Karpas-422 (cell line): ENCODE measurements at regions not wholly inside any gene's neighbourhood (a gene's known extent, or its start where the extent isn't known, plus 50 kb on each side); places are given as distances from the start of the nearest gene placed in this dataset.

ENCODE experiments used
- DNase-seq: peaks from one replicate; pipeline ENCODE4 v3.0.0-alpha.2; 2015
- H2AFZ ChIP-seq: fragments of 200-600 bp; sonication (generic); 2 replicates; pipeline ENCODE4 v1.6.1; 2014; ENCODE audit warnings: antibody characterized with exemption, low read length, mixed read lengths
- H3K27ac ChIP-seq: fragments of 200-600 bp; sonication (generic); 2 replicates; pipeline ENCODE4 v1.5.1; 2014; ENCODE audit warnings: mild to moderate bottlenecking, low read length, moderate library complexity
- H3K27me3 ChIP-seq: fragments of 200-600 bp; sonication (generic); 2 replicates; pipeline ENCODE4 v1.6.1; 2014; ENCODE audit warnings: low read length, mixed read lengths
- H3K36me3 ChIP-seq: fragments of 200-600 bp; sonication (generic); 2 replicates; pipeline ENCODE4 v1.6.1; 2014; ENCODE audit warnings: low read length, mixed read lengths; ENCODE audit not compliant: insufficient read depth
- H3K4me1 ChIP-seq: fragments of 200-600 bp; sonication (generic); 2 replicates; pipeline ENCODE4 v1.6.1; 2014; ENCODE audit warnings: mild to moderate bottlenecking, low read length, mixed read lengths
- H3K4me2 ChIP-seq: fragments of 200-600 bp; sonication (generic); 2 replicates; pipeline ENCODE4 v1.6.1; 2014; ENCODE audit warnings: low read length, low read depth, mild to moderate bottlenecking; ENCODE audit not compliant: poor library complexity, severe bottlenecking
- H3K4me3 ChIP-seq: fragments of 200-600 bp; sonication (generic); 2 replicates; pipeline ENCODE4 v1.5.1; 2014; ENCODE audit warnings: mild to moderate bottlenecking, antibody characterized with exemption, low read length, mixed read lengths
- H3K79me2 ChIP-seq: fragments of 200-600 bp; sonication (generic); 2 replicates; pipeline ENCODE4 v1.6.1; 2014; ENCODE audit warnings: mild to moderate bottlenecking, low read length, mixed read lengths
- H3K9ac ChIP-seq: fragments of 200-600 bp; sonication (generic); 2 replicates; pipeline ENCODE4 v1.6.0; 2014; ENCODE audit warnings: low read length
- H3K9me2 ChIP-seq: fragments of 200-600 bp; sonication (generic), shearing (Covaris generic); replicated peaks from 2 replicates; pipeline ENCODE4 v1.6.0; 2014; ENCODE audit warnings: mild to moderate bottlenecking, low read length, moderate library complexity; ENCODE audit not compliant: insufficient read depth
- H3K9me3 ChIP-seq: fragments of 300-700, 200-600 bp; sonication (generic); 2 replicates; pipeline ENCODE4 v1.6.1; 2014; ENCODE audit warnings: low read length, mixed read lengths
- H4K20me1 ChIP-seq: fragments of 200-600 bp; sonication (generic); 2 replicates; pipeline ENCODE4 v1.6.1; 2014; ENCODE audit warnings: mild to moderate bottlenecking, antibody characterized with exemption, low read length, low read depth; ENCODE audit not compliant: insufficient read depth

DNA sequence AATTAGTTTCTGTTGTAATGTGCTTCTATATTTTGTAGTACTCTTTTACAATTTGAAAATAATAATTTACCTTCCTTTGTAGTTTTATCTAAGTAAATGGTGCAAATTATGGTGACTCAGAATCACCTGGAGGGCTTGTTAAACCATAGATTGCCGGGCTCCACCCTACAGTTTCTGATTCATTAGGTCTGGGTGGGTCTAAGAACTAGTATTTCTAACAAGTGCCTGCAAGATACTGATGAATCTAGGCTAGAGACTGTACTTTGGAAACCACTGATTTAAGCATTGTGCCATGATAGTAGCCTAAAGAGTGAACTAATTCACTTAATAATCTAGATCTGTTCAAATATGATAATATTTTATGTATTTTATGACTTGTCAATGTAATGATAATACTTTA, 437.4 kb upstream of the SPRY2 start:
- Histone ChIP-seq H3K36me3 (no peaks in the 10 kb centered on the region), H3K4me1 (no peaks in the 10 kb centered on the region)
- no peak for DNase-seq

GRCh38 chr13:80757694-80758093, 416.8 kb upstream of the SPRY2 start:
- no peaks in the 10 kb centered on the region for H3K27me3 ChIP-seq
- no peak overlapping the region for H2AFZ ChIP-seq
- no peak overlapping the region for H3K4me2 ChIP-seq
- DNase-seq: no peak
- no peaks in the 10 kb centered on the region for H3K36me3 ChIP-seq
- no peak overlapping the region for H3K4me3 ChIP-seq
- H3K9ac ChIP-seq: no peak overlapping the region
- no peaks in the 10 kb centered on the region for H3K9me2 ChIP-seq
- H3K27ac ChIP-seq: no peak overlapping the region
- H3K4me1 ChIP-seq: no peaks in the 10 kb centered on the region
- H3K9me3 ChIP-seq: peaks cover 14% of the 10 kb centered on the region
- no peaks in the 10 kb centered on the region for H4K20me1 ChIP-seq
- H3K79me2 ChIP-seq: no peaks in the 10 kb centered on the region

More for the DNA sequence above, 437.4 kb upstream of the SPRY2 start:
- Histone ChIP-seq H4K20me1 (no peaks in the 10 kb centered on the region), H3K9ac (no peak overlapping the region), H3K4me3 (no peak overlapping the region), H2AFZ (no peak overlapping the region), H3K27ac (no peak overlapping the region), H3K9me3 (peaks cover 23% of the 10 kb centered on the region), H3K27me3 (no peaks in the 10 kb centered on the region), H3K79me2 (no peaks in the 10 kb centered on the region), H3K4me2 (no peak overlapping the region), H3K9me2 (no peaks in the 10 kb centered on the region)

- no peaks in the 10 kb centered on the region for H3K9me2 ChIP-seq
- H3K9ac ChIP-seq: no peak overlapping the region
- no peak for DNase-seq
- H3K27me3 ChIP-seq: no peaks in the 10 kb centered on the region
- no peak overlapping the region for H2AFZ ChIP-seq
- no peak overlapping the region for H3K4me3 ChIP-seq
- no peaks in the 10 kb centered on the region for H3K4me1 ChIP-seq
- H3K9me3 ChIP-seq: peaks cover 14% of the 10 kb centered on the region
- no peak overlapping the region for H3K27ac ChIP-seq
- H3K79me2 ChIP-seq: no peaks in the 10 kb centered on the region
- no peaks in the 10 kb centered on the region for H4K20me1 ChIP-seq
- H3K4me2 ChIP-seq: no peak overlapping the region
- no peaks in the 10 kb centered on the region for H3K36me3 ChIP-seq
Measured at GRCh38 chr13:80755910-80756309, 415.0 kb upstream of the SPRY2 start.

DNA sequence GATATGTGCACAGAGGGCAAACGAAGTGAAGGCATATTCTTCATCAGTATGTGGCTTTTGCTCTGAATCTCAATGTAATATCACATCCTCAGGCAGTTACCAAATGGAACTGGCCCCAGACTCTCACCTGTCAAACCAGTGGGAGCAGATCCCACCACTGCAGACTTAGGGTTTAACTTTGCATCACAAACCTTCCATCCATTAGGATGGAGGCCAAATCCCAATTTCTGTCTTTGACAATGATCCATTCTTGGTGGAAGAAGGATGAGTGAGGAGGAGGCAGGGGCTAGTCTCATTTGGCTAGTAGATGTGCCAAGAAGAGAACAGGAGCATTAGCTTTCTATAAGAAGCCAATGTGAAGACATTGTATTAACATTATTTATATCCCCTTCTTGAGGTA, 413.5 kb upstream of the SPRY2 start:
- Histone ChIP-seq H3K36me3 (no peaks in the 10 kb centered on the region), H3K9ac (no peak overlapping the region), H3K79me2 (no peaks in the 10 kb centered on the region), H4K20me1 (no peaks in the 10 kb centered on the region), H3K27ac (no peak overlapping the region), H3K9me3 (peaks cover 22% of the 10 kb centered on the region), H3K4me3 (no peak overlapping the region), H3K27me3 (no peaks in the 10 kb centered on the region), H3K9me2 (no peaks in the 10 kb centered on the region), H3K4me2 (no peak overlapping the region), H2AFZ (no peak overlapping the region), H3K4me1 (no peaks in the 10 kb centered on the region)
- no peak for DNase-seq

DNA sequence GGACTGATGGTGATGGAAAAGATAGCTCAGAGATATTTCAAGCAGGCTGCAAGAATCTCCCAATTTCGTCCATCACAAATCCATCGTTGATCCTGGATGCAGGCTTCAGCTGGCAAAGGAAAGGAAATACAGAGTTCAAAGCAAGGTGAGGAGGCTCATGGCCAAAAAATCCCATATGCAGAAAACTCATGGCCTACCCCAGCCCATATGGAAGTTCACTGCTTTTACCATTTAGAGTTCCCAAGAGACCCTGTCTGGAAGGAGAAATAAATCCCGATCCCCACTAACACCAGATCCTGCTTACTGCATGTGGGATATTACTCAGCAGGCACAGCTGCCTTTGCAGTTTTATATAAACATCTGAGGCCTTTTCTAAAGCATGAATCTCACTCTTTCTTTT, 412.9 kb upstream of the SPRY2 start:
- H3K9me3 ChIP-seq: peaks cover 26% of the 10 kb centered on the region
- H2AFZ ChIP-seq: no peak overlapping the region
- H3K4me1 ChIP-seq: no peaks in the 10 kb centered on the region
- no peak overlapping the region for H3K4me2 ChIP-seq
- no peak for DNase-seq
- H3K9ac ChIP-seq: no peak overlapping the region
- H3K9me2 ChIP-seq: no peaks in the 10 kb centered on the region
- no peak overlapping the region for H3K4me3 ChIP-seq
- H4K20me1 ChIP-seq: no peaks in the 10 kb centered on the region
- no peaks in the 10 kb centered on the region for H3K79me2 ChIP-seq
- H3K27me3 ChIP-seq: no peaks in the 10 kb centered on the region
- H3K36me3 ChIP-seq: no peaks in the 10 kb centered on the region
- no peak overlapping the region for H3K27ac ChIP-seq

DNA sequence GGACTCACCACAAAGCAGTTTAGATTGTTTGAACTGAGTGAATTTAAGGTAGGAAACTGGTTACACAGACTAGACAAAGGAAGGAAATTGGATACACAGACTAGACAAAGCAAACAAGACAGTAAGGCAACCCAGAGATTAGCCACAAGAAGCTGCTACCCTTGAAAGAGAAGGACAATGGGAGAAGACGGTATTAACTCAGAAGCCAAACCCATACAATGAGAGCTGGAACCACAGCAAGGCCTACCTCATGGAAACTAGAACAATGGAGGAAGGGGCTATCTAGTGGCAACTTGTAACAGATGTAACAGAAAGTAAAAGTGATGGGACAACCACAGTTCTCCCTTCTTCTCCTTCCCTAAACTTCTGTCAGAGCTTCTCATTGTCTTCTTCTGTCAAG, 410.9 kb upstream of the SPRY2 start:
- Histone ChIP-seq H3K4me1 (no peaks in the 10 kb centered on the region), H3K27ac (no peak overlapping the region), H3K4me2 (no peak overlapping the region), H4K20me1 (no peaks in the 10 kb centered on the region), H3K4me3 (no peak overlapping the region), H2AFZ (no peak overlapping the region), H3K9me2 (no peaks in the 10 kb centered on the region), H3K79me2 (no peaks in the 10 kb centered on the region), H3K9me3 (peaks cover 28% of the 10 kb centered on the region), H3K36me3 (no peaks in the 10 kb centered on the region), H3K27me3 (no peaks in the 10 kb centered on the region), H3K9ac (no peak overlapping the region)
- no peak for DNase-seq

DNA sequence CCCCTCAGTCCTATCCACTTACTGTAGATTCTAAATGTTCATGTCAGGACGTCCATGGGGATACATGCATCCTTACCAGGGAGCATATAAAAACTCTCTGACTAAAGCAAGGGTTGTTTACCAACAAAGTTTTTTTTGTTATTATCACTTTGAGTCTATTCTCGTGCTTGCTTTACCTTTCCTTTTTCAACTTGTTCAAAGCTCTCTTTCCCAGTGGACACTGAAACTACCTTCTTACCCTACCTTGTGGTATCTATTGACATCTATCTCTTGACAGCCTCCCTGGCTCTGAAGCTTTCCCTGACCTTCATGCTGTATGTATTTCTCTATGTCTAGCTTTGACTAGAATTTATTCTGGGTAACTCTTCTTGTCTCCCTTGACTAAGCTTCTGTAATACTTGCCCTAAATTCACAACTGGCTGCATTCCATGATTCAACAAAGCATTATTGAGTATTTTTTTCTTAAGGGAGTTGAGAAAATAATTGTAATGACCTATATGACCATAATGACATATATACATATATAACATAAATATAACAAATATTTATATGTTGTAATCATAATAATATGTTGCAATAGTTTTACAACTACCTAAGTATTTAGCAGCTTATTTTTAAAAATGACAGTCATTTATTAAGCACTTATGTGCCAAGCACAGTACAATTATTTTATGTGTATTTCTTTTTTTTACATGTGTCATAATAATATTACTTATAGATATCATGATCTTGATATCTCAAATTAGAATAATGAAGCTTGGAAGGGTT, 403.4 kb upstream of the SPRY2 start:
- Histone ChIP-seq H2AFZ (no peak overlapping the region), H3K4me3 (no peak overlapping the region), H3K79me2 (no peaks in the 10 kb centered on the region), H3K27ac (no peak overlapping the region), H3K9ac (no peak overlapping the region), H3K36me3 (no peaks in the 10 kb centered on the region), H3K27me3 (no peaks in the 10 kb centered on the region), H3K4me1 (no peaks in the 10 kb centered on the region), H3K4me2 (no peak overlapping the region), H4K20me1 (no peaks in the 10 kb centered on the region), H3K9me3 (peaks cover 48% of the 10 kb centered on the region), H3K9me2 (no peaks in the 10 kb centered on the region)
- DNase-seq: no peak

DNA sequence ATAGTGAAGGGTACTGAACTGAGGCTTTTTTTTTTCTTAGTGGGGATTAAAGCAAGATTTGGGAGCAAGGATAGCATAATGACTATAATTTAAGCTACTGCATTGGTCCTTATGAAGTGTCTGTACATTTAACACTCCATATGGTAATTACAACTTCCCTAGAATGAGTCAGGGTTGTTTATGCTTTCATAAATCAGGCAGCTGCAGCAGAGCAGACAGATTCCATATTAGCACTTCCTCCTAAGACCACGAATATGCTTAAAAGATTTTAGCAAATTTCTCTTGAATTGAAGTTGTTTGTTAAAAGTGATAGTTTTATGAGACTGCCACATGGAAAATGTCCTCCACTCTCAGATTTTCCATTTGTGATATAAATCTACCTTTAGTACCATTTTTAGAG, 401.1 kb upstream of the SPRY2 start:
- Histone ChIP-seq H3K79me2 (no peaks in the 10 kb centered on the region), H3K4me2 (no peak overlapping the region), H3K9ac (no peak overlapping the region)

More for the DNA sequence above, 401.1 kb upstream of the SPRY2 start:
- H3K36me3 ChIP-seq: no peaks in the 10 kb centered on the region
- no peak overlapping the region for H3K27ac ChIP-seq
- H2AFZ ChIP-seq: no peak overlapping the region
- H3K4me3 ChIP-seq: no peak overlapping the region
- H3K4me1 ChIP-seq: no peaks in the 10 kb centered on the region
- H3K9me3 ChIP-seq: peaks cover 38% of the 10 kb centered on the region
- no peak for DNase-seq
- no peaks in the 10 kb centered on the region for H3K27me3 ChIP-seq
- H4K20me1 ChIP-seq: no peaks in the 10 kb centered on the region
- H3K9me2 ChIP-seq: no peaks in the 10 kb centered on the region
